ENCODE measurements at regions not wholly inside any gene's neighbourhood (a gene's known extent, or its start where the extent isn't known, plus 50 kb on each side); places are given as distances from the start of the nearest gene placed in this dataset.

GRCh38 chr7:155998328-155998691, 186.0 kb upstream of the SHH start:
- no peaks in the 10 kb centered on the region for H3K4me1 ChIP-seq (ENCODE audit: control insufficient read depth, insufficient read depth, low read length)
- no peak overlapping the region for H2AFZ ChIP-seq (replicated peaks; ENCODE audit: low read length, poor library complexity)
- no peak overlapping the region for H3K4ac ChIP-seq (ENCODE audit: low read depth, low read length)
- no peaks in the 10 kb centered on the region for H3K79me1 ChIP-seq (ENCODE audit: low read depth in 1 of 2, low read length in 2 of 2)
- no TSS peak for BruUV-seq (replicated peaks)
- DNase-seq (no peak), ATAC-seq (ENCODE audit: low read depth) (no peak)
- TF ChIP-seq CTCF (conservative IDR thresholded peaks at IDR 0.05; ENCODE audit: low read depth, low read length) = no peak
- no peak for TF ChIP-seq RFX5 (IDR thresholded peaks at IDR 0.05; ENCODE audit: low read depth, low read length)
- TF ChIP-seq MAFK (IDR thresholded peaks at IDR 0.05; ENCODE audit: low read depth, low read length) = no peak
- TF ChIP-seq RAD21 (IDR thresholded peaks at IDR 0.05; ENCODE audit: low read length) = no peak
- no peak for TF ChIP-seq MAZ (IDR thresholded peaks at IDR 0.05; ENCODE audit: borderline replicate concordance, low read depth, low read length)
- TF ChIP-seq USF2 (IDR thresholded peaks at IDR 0.05; ENCODE audit: low read depth, low read length) = no peak
- no peak overlapping the region for H3K14ac ChIP-seq (replicated peaks; ENCODE audit: low read depth, low read length)
- H3K27me3 ChIP-seq (ENCODE audit: control insufficient read depth, insufficient read depth, low read length) = no peaks in the 10 kb centered on the region
- no peak overlapping the region for H3K56ac ChIP-seq (ENCODE audit: extremely low read depth, insufficient read depth, low read length)
- POLR2A ChIA-PET (ENCODE audit: unreplicated experiment) = no interaction called here
- peaks cover 40% of the 10 kb centered on the region for H3K9me3 ChIP-seq (ENCODE audit: control insufficient read depth, insufficient read depth, low read length)
- no peak overlapping the region for H2BK5ac ChIP-seq (ENCODE audit: low read depth, low read length, poor library complexity, severe bottlenecking)
- CTCF ChIA-PET = no interaction called here
- H3K9me1 ChIP-seq (ENCODE audit: insufficient read depth, low read length) = no peaks in the 10 kb centered on the region
- no peaks in the 10 kb centered on the region for H3K36me3 ChIP-seq (ENCODE audit: control insufficient read depth, insufficient read depth, low read length)
- no peak overlapping the region for H3K23ac ChIP-seq (ENCODE audit: low read depth, low read length)
- no peak overlapping the region for H3K27ac ChIP-seq (ENCODE audit: insufficient read depth, low read length)
- dilution Hi-C loops (cut with HindIII; ENCODE audit: low sequenced_read_pairs, unreplicated experiment) = no loop called here
- in situ Hi-C loops (cut with MboI; ENCODE audit: low sequenced_read_pairs) = no loop called here
- H4K91ac ChIP-seq (ENCODE audit: insufficient read depth, low read depth, low read length) = no peak overlapping the region
- no peak overlapping the region for H4K8ac ChIP-seq (ENCODE audit: low read depth in 2 of 2, low read length in 2 of 2)
- H2BK20ac ChIP-seq (ENCODE audit: low read depth, low read length) = no peak overlapping the region
- no peaks in the 10 kb centered on the region for H4K20me1 ChIP-seq (ENCODE audit: insufficient read depth, low read length)
- intact Hi-C loops (cut with micrococcal nuclease) = no loop called here
- no peak overlapping the region for H2AK9ac ChIP-seq (replicated peaks; ENCODE audit: low read depth, low read length, poor library complexity)
- no peak overlapping the region for H3K18ac ChIP-seq (ENCODE audit: low read depth, low read length)
- H2BK15ac ChIP-seq (ENCODE audit: low read depth, low read length) = no peak overlapping the region
- no peak overlapping the region for H2AK5ac ChIP-seq (ENCODE audit: low read depth, low read length)
- no peak overlapping the region for H2BK120ac ChIP-seq (ENCODE audit: low read depth, low read length)
- H3K9ac ChIP-seq (ENCODE audit: low read depth, low read length) = no peak overlapping the region
- no peak overlapping the region for H3K4me3 ChIP-seq (ENCODE audit: insufficient read depth, low read depth, low read length)
- WGBS, 2 experiments (ENCODE audit: extremely low coverage in 2 of 2, insufficient read length in 1 of 2) = 72% methylated on average over 6 of the region's 23 CpGs; no CpG with 5 or more reads in 1 of the 2 experiments
- H3K4me2 ChIP-seq (ENCODE audit: low read depth, low read length) = no peak overlapping the region
- no peak overlapping the region for H4K5ac ChIP-seq (ENCODE audit: low read depth, low read length)
